SJSA1 (cell line): ENCODE measurements at regions not wholly inside any gene's neighbourhood (a gene's known extent, or its start where the extent isn't known, plus 50 kb on each side); places are given as distances from the start of the nearest gene placed in this dataset.

Experiments used
- DNase-seq, 2 experiments: peaks; one replicate each; pipeline ENCODE4 v3.0.0-alpha.2; 2015 to 2020; ENCODE audit warnings: low spot score in 2 of 2, low read depth in 1 of 2
- H3K27ac ChIP-seq: fragments of 250-450 bp; sonication (Bioruptor Pico); 2 replicates; pipeline ENCODE4 v1.5.1; 2020; ENCODE audit warnings: mild to moderate bottlenecking, moderate library complexity
- H3K27me3 ChIP-seq: fragments of 250-450 bp; sonication (Bioruptor Pico); replicated peaks from 2 replicates; pipeline ENCODE4 v1.5.1; 2020; ENCODE audit warnings: mild to moderate bottlenecking, moderate library complexity
- H3K36me3 ChIP-seq: fragments of 250-450 bp; sonication (Bioruptor Pico); 2 replicates; pipeline ENCODE4 v1.5.1; 2020; ENCODE audit warnings: mild to moderate bottlenecking
- H3K4me1 ChIP-seq: fragments of 250-450 bp; sonication (Bioruptor Pico); replicated peaks from 2 replicates; pipeline ENCODE4 v1.6.1; 2021; ENCODE audit warnings: mild to moderate bottlenecking
- H3K4me3 ChIP-seq: fragments of 250-450 bp; sonication (Bioruptor Pico); 2 replicates; pipeline ENCODE4 v1.5.1; 2020; ENCODE audit warnings: mild to moderate bottlenecking
- H3K9me3 ChIP-seq: fragments of 250-450 bp; sonication (Bioruptor Pico); replicated peaks from 2 replicates; pipeline ENCODE4 v1.5.1; 2020; ENCODE audit warnings: mild to moderate bottlenecking

DNA sequence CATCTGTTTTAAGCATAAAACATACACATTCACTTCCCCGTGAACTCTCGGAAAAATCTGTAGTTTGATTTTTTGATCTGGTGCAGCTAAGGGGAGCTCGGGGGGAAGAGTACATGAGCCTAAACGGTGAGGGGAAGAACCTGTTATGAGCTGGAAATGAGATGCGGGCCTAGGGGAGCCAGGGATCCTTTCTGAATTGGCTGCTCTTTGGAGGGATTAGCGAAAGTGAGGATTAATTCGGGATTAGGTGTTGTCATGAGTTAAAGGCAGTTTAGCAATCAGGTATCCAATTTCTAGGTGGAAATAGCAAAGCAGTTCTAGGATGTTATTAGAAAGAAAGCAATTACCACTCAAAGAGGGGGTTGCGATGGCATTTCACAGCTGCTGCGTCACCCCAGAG, 51.1 kb upstream of the ADARB2 start:
- Histone ChIP-seq H3K4me3 (no peak overlapping the region), H3K27me3 (no peaks in the 10 kb centered on the region), H3K4me1 (no peaks in the 10 kb centered on the region), H3K36me3 (no peaks in the 10 kb centered on the region), H3K27ac (no peak overlapping the region), H3K9me3 (no peaks in the 10 kb centered on the region)
- no peak for DNase-seq
